Stimulated activated CD8-positive, alpha-beta memory T cell treated with anti-CD3 and anti-CD28 coated beads, Interleukin-4, amount 100 ng/mL, for 1 hour (primary cell): ENCODE measurements at regions not wholly inside any gene's neighbourhood (a gene's known extent, or its start where the extent isn't known, plus 50 kb on each side); places are given as distances from the start of the nearest gene placed in this dataset.

ENCODE experiments used
- DNase-seq, 2 donors: peaks; one replicate each; pipeline ENCODE4 v3.0.0-alpha.2; 2020; ENCODE audit warnings: low read depth in 2 of 2, low spot score in 1 of 2

DNA sequence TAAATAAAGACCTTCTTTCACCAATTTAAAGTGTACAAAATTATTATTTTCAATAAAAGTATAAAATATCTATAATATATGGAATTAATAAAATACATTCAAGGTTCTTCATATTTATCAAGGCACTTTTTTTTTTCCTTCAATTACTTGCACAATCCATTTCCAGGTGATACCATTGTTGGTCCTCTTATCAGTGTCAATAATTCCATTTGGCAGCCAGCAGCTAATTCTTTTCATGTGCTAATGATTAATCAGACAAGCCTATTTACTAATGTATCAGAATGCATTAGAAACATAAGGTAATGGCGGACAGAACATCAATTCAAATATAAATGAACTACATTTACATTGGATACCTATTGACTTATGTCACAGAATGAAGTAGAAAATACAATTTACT is 622.2 kb downstream of the TOX3 start:
- no peak for DNase-seq

DNA sequence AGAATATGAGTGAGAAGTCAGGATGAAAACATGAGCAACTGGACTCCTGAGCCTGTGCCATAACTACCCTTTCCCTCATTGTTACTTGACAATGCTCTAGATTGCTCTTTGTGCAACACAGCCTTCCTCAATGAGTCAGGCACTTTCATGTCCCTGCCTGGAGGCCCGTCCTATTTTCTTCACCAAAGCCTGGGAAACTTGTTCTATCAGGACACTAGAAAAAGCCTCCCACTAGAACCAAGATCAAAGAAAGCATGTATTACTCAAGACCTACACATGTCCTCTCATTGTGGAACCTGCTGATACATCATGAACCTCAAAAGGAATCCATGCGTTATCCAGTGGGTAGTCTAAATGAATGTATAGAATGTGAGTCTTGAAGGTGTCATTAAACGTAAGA is 624.5 kb downstream of the TOX3 start:
- DNase-seq, result no peak

DNA sequence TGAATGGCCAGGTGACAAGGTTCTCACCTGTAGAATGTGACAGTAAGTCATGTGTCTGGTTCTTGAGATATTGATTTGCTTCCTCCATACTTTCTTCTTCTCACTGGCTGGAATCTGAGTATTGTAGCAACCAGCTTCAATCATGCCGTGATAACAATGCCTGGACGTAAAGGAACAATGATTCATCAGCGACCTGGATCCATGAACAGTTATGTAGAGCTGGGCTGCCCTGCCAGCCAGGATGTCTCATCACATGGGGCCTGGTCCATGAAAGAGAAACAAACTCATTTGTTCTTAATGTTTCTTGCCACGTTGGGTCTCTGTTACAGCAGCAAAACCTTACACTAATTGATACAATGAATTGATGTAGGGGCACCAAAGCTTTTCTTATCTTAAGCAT is 627.2 kb downstream of the TOX3 start:
- no peak for DNase-seq

DNA sequence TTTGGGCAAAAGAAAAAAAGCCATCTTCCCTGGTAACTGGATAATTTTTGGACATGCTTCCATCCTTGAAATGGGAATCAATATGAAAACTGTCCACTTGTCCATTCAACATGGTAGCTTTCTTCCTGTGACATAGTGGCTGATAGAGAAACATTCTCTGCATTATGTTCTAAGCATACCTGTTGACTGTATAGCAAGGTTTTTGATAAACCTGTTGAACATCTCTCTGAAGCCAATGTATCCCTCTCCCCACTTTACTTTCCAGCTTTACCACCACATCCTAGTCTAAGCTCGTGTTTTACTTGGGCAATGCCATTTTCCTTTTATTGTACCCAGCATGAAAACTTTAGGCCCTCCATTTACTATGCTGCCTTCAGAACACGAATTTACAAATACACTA is 630.1 kb downstream of the TOX3 start:
- no peak for DNase-seq

DNA sequence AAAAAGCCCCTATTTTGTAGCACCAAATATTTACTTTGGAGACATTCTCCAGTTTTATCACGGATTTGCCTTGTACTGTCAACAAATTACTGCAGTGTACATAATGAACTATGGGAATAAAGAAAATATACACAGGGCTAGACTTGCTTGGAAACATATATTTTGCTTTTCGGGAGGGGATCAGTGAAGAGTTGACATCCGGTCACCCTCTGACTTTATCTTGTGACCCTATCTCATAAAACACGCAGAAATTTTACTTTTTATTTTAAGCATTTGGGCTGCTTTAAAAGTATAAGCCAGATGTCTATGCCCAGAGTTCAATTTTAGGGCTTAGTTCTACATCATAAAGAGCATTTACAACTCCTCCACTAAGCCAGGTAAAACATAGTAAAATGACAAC is 630.7 kb downstream of the TOX3 start:
- DNase-seq, result no peak

DNA sequence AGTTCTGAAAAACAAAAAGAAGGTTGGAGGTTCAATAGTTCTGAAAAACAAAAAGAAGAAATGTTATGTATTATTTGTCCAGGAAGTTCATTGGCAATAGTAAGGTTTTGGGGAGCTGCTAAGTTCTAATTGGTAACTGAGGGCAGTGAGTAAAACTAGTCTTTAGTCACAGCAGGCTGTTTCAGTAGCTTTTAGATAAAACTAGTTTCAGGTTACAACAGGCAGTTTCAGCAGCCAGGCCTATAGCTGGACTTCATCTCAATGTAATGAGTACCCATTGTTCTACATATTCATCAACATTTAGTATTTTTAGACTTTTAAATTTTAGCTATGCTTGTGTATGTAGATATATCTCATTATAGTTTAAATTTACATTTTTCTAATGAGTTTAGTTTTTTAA is 639.3 kb downstream of the TOX3 start:
- no peak for DNase-seq

DNA sequence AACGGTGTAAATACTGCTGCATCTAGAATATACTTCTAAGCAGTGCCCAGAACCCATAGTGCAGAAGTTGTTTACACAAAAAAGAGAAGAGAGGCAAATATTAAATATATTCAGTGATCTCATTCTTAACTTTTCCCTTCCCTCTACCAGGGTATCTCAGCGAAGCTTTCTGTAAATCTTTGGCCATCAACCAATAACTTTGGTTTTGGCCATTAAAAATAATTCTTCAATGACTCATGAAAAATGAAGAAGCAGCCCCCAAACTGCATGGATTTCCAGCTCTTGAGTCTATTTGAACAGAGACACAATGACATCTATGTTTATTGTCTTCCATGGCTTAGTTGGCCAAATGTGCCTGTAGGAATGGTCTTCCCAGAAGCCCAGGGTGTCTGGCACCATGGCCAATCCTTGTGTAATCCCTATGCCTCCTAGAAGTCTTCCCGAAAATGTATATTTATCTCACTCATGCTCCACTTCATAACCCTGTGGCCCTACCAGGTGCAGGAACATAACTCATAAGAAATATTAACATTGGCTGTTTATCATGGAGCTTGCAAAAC is 646.6 kb downstream of the TOX3 start:
- no peak for DNase-seq

DNA sequence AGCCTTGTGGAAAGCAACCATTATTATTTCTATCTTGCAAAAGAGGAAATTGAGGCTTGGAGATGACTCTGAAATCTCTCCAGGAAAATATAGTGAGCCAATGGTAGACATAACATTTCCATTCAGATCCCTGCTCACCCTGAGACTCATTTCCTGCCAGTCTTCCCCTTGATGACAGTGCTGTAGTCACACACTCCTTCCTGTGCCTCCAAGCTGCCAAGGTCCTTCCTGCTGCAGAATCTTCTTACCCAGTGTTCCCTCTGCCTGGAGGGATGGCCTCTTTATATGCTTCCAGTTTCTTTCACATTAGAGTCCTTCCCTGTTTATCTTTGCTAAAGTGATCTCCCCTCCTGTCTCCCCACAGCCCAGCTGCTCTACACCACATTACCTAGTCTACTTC is 648.1 kb downstream of the TOX3 start:
- no peak for DNase-seq

DNA sequence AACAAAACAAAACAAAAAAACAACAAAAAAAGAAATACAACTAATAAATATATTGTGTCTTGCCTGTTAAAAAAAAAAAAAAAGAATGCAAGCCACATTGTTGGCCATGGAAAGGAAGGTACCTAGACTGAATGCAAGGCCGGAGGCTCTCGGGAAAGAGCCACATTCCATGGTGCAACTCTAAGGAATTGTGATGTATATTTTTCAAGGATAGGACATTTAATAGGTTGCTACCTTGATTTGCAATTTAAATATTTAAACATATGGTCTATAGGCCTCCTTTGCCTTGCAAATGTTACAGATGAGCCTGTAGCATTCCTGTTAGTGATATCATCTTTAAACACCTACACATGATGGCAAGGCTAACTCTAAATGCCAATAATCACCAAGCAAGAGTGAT is 650.9 kb downstream of the TOX3 start:
- no peak for DNase-seq

DNA sequence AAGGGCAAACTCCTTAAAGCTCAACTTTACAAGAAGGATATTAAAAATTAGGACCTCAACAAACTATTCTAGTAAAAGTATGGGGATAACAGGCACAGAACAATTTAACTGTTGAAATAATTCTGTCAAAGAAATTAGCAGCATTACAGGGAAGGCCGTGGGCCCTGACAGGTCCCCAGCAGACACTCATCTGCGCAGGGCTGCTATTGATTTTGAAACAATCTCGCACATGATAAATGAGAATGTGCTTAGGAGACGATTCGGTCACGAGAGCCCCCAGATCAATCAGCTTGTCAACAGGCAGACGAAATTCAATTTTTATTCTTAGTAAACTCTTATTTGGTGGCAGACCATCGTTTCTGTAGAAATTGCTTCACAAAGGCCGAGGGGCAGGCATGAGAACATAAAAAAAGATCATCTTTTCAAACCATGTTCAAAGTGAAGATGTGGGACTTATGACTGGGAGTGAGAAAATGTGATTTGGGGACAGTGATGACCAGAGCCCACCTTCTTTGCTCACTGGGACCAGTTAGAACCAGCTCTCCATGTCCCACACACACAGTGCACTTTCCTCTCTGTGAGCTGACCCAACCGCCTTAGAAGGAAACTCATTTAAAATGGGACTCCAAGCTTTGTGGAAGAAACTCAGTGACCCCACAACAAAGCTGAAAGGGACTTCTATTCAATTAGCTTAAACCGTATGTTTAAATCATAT is 654.5 kb downstream of the TOX3 start:
- no peak for DNase-seq

DNA sequence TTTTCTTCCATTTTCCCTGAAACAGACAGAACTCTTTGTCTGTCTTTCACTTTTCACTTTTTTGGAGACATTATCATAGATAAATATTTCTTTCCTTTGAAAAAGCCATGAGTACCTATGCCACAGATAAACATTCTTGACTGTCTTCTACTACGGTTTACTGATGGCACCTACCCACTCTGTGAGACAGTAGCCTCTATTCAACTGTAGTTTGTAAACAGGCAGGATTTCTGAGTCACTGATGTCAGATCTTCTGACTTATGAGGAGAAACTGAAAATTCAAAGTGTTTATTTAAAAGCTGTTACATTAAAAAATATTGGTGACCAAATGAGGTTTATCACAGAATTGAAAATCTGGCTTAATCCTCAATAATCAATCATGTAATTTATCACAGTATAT is 658.4 kb downstream of the TOX3 start:
- DNase-seq, result no peak

DNA sequence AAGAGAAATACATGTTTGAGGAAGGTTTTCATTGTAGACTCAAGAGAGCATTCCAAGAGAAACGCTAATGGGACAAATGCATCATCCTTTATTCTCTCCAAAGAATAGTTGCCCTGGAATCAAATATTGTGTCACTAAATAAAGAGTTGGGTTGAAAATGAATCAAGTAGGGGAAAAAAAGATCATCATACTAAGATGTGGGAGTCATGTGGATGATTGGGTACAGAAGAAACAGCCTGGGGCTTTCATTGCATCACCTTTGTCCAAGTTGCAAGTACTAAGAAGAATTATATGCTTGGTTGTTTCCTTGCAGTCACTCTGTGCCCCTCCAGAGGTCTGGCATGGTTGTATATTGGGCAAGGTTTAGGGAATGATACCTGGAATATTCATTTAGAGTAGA is 658.9 kb downstream of the TOX3 start:
- DNase-seq, result no peak

DNA sequence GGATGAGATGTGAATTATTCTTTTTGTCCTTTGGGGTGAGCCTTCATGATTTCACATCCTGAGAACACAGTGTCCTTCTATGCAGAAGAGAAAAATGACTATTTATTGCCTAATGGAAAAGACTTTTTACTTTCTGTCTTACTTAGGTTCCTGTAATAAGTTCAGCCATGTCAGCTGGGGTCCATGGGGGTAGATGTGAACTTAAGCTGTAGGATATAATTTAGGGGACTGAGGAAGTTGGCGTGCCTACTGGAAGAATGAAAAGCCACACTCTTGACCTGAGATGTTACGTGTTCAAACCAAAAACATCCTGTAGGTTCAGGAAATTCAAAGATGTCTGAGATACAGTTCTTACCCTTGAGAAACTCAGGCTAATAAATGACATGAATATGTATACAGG is 660.5 kb downstream of the TOX3 start:
- DNase-seq, result no peak

DNA sequence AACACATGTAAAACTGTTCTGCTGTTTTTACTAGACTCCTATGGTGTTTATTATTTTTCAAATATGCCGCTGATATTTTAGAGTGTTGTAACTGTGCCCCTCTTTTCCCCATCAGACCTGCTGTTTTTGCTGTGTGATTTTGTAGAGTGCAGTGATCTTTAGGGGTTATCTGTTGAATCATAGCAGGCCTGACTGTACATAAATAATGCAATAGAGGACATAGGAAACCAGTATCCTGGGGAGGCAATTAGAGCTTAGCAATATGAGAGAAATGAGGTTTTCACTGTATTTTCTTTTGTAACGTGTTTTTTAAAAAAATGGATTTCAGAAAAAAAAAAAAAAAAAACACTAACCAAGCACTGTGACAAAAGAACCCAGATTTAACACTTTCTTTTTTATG is 662.2 kb downstream of the TOX3 start:
- no peak for DNase-seq

DNA sequence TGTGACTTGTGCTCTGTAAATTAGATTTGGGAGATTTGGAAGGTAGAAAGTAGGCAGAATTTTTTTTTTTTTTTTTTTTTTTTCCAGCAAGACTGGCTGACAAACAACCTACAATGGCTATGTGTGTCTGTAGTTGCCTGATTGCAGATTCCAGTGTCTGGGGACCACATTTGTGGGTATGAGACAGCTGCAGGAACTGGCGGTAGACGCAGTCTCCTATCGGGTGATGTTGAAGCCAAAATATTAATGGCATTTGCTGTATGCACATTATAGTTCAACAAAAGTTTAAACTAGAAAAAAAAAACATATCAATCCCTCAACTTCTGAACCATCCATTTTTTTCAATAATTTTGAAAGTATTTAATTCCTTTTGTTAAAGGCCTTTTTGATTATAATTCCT is 665.2 kb downstream of the TOX3 start:
- no peak for DNase-seq

DNA sequence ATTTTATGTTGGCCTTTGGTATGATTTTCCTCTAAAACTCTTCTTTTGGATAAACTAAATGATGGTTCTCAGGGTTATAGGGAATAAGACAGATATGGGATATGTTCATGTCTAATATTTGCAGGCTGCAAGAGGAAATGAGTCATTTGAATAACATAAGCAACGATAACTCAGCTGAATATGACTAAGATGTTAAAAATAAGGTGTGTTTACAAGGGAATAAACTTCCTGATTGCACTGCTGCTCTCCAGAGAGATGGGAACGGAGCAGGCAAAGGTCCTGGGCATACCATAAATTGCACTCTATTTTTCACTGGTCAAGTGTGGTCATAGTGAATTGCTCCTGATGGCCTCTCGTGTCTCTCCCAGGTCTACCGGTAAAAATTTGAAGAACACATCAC is 666.2 kb downstream of the TOX3 start:
- no peak for DNase-seq

DNA sequence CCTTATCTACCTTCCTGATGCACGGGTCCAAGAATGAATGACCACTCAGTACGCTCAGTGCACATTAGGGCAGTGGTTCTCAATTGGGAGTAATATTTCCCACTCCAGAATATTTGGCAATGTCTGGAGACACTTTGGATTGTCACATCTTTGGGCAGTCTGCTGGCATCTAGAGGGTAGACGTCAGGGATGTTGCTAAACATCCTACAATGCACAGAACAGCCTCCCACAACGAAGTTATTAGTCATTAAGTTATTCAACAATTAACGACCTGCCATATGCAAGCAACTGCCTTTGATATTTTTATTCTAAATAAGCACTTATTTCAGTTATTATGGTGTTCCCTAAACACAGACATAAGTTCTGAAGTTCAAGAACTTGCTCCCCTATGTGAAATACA is 669.3 kb downstream of the TOX3 start:
- DNase-seq, result no peak

DNA sequence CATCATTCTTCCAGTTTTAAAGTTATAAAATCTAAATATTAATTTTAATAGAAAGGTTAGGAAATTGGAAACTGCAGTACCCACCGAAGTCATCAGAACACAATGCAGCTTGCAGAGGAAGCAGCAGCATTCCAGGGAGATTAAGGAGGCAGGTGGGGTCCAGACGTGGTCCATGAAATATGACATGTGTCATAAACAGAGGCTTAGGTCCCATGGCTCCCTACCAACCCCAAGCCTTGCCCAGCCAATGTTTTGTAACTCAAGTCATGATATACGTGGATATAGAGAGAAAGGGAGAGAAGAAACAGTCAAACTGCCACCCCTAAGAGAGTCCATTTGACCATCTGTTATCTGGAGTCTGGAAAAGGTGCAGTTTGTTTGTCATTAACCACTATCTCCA is 670.0 kb downstream of the TOX3 start:
- no peak for DNase-seq

DNA sequence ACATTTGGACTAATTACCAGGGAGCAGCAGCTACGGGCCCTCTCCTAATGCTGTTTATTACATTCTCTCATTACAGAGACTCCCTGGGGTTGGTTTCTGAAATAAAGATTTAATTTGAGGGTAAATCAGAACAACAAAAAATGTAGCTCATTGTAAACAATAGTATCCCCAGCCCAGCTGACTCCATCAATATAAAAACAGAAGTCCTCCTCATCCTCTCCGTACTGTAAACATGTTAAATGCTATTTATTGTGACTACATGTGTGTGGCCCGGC is 670.4 kb downstream of the TOX3 start:
- no peak for DNase-seq

DNA sequence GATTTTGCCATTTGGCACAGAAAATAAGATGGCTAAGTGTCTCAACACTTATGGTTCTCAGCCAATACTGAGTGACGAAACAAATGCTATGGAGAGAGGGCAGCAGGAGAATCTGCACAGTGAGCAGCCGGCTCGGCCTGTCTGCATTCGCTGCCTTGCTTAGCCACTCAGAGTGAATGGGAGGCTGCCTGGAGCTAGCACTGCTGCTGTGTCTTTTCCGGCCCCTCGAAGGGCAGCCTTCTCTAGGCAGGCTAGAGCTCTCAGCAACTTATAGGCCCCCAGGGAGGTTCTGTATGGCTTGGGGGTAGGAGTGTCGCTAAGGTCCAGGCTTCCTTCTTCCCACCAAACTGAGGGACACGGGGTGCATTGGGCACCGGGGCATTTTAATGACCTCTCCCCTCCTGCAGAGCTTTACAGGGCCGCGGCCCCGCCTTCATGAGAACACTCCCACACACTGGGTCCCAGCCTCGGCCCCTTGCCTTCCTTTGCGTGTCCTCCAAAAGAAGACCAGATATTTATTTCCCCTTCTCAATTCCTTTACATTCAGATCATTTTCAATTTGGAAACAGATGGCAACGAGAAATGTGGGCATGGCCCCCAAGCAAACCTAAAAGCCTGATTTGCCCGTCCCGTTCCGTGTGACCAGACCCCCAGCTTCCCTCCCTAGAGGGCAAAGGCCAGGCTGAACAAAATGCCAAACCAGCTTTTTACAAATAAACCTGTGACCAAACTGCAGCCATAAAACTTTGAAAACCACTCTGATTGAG is 670.9 kb downstream of the TOX3 start:
- DNase-seq, result no peak

DNA sequence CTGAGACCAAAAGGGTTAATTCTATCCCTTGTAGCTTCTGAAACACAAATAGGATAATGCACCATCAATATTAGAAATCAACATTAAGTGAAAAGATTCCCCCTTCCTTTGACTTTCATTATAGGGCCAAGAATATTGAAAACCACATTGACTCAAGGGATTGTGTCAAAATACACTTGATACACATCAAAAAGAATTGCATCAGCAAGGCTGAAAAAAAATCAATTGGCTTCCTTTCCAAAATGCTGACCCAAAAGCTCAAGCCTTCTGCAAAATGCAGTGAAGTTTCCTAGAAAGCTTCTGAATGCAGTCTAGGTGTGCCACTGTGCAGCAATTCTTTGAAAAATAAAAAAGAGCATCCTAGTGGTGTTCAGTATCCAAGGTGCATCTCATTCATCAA is 674.4 kb downstream of the TOX3 start:
- no peak for DNase-seq

DNA sequence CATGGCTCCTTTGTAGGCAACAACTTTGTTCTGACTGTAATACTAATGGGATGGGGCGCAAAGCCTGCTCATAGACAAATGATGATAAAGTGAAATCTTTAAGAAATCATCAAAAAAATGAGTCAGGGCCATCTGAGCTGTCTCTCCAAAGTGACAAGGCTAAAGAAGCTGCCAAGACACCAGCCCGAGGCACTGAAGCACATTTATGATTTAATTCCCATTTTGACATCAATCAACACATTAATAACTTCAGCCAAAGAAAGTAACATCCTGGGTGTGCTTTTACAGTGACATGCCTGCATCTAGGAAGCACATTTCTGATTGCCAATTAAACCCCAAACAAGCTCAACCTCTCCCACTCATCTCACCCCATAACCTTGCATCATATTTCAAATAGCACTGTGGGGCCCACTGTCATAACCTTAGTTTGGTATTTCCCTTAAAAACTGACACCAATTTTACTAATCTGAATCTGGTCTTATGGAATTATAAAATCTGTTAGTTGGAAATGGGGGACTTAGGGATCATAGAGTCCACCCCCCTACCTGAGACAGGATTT is 676.6 kb downstream of the TOX3 start:
- DNase-seq, result no peak

DNA sequence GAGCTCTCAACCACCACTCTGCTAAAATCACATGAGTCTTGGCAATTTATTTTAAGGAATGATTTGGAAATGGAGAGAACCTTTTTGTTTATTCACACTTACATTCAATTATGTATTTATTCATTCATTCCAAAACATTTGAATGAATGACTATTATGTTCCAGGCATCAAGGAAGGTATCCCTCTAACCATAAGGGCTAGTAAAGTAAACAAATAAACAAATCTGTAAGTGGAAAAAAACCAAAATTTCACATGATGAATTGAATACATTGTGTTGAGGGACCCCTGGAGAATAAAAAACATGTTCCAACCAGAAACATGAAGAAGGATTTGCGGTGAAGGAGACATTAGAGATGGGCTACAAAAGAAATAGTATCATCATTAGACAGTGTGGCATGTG is 677.8 kb downstream of the TOX3 start:
- no peak for DNase-seq
